Upper lobe of left lung (tissue), 4 donors: ENCODE measurements at regions not wholly inside any gene's neighbourhood (a gene's known extent, or its start where the extent isn't known, plus 50 kb on each side); places are given as distances from the start of the nearest gene placed in this dataset.

Source experiments
- CTCF ChIP-seq, 6 experiments: fragments of 450-650 bp in 4 of 6; fragments of 200-600 bp in 2 of 6; sonication (generic) in 2 of 6; IDR thresholded peaks; one replicate each; pipeline ENCODE4 v1.5.1; 2016 to 2019; ENCODE audit warnings: antibody characterized with exemption in 6 of 6
- POLR2AphosphoS5 ChIP-seq, 2 donors: sonication (generic); formaldehyde crosslinking; IDR thresholded peaks; one replicate each; pipeline ENCODE4 v1.5.1; 2017; ENCODE audit warnings: antibody characterized with exemption in 2 of 2

GRCh38 chr2:128498086-128498485, 179.4 kb upstream of the HS6ST1 start:
- TF ChIP-seq POLR2AphosphoS5 (IDR thresholded peaks at IDR 0.05) (no peak), CTCF (IDR thresholded peaks at IDR 0.05) (no peak)
